ENCODE measurements at regions not wholly inside any gene's neighbourhood (a gene's known extent, or its start where the extent isn't known, plus 50 kb on each side); places are given as distances from the start of the nearest gene placed in this dataset.

DNA sequence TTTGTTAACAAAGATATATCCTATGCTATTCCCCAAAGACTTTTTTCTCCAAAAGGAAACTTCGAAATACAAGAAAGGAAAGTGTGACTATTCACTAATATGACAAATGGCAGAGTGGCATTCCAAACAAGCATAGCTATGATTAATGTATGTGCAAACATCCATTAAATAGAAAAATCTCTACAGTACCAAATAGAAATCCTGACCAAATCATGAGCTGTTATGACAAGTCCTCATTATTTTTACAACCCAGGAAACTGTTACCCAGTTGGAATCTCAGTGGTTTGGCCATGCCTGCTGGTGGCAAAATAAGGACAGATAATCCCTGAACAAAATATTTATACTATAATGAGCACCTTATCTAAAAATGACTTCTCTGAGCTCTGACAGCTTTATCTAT, 202.1 kb downstream of the SEC23A start:
- DNase-seq, result no peak

DNA sequence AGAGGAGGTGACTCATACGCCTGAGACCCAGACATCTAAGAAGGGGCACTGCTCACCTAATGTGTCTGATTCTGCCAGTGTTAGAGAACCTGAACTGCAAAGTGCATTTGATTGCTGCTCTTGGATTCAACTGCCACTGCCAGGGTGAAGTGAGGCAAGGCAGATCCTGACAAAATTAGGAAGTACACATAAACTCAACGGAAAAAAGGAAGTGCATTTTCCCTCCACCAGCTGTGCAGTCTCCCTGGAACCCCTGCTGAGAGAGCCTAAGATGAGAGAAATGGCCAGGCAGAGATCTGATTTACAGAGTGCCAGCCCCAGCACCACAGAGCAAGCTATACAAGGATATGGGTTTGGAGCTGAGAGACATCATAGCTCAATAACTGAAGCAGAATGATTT, 215.3 kb downstream of the SEC23A start:
- no peak for DNase-seq

DNA sequence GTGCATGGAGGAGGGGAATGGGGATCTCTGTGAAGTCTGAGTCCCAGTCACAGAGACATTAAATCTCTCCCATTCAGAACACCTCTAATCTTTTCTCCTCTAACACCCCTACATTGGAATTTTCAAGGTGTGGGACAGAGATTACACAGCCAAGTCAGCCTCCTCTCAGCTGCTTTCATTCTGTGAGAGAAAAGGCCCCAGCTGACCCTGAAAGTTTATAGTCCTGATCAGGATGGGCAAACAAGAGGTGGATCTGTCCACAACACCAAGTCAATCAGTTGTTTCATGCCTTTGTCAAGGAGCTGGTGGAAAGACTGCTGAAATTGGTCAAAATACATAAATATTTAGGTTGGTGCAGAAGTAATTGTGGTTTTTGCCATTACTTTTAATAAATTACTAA, 218.9 kb downstream of the SEC23A start:
- DNase-seq, result no peak

DNA sequence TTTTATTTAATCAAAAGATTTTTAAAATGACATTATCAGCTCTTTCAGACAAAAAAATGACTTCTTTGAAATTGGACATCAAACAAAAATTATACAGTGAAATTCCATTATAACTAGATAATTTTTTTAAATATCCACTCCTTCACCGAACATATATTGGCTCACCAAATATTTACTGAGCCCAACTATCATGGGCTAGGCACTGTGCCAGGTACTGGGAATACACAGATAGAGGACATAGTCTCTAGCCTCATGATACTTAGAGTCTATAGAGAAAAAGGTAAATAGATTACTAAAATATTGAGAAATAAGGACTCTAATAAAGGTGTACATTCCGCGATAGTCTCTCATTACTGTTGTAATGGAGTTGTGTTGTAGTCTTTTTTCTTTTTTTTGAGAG, 219.9 kb downstream of the SEC23A start:
- DNase-seq, result no peak

DNA sequence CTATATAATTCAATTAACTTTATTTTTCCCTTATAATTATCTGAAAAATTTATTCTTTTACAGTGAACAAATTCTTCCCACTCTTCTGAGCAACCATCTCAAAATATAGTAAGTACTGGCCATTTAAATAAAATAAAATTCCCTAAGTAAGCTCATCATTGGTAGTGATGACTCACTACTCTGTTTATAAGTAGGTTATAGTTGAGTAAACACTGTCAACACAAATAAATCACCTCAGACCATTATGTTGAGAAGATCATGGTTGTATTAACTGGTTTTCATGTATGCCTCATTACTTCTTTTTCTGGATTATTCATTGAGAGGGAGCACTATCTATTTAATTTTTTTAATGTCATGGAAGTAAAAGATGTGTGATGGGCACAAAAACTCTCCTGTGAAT, 220.5 kb downstream of the SEC23A start:
- no peak for DNase-seq

DNA sequence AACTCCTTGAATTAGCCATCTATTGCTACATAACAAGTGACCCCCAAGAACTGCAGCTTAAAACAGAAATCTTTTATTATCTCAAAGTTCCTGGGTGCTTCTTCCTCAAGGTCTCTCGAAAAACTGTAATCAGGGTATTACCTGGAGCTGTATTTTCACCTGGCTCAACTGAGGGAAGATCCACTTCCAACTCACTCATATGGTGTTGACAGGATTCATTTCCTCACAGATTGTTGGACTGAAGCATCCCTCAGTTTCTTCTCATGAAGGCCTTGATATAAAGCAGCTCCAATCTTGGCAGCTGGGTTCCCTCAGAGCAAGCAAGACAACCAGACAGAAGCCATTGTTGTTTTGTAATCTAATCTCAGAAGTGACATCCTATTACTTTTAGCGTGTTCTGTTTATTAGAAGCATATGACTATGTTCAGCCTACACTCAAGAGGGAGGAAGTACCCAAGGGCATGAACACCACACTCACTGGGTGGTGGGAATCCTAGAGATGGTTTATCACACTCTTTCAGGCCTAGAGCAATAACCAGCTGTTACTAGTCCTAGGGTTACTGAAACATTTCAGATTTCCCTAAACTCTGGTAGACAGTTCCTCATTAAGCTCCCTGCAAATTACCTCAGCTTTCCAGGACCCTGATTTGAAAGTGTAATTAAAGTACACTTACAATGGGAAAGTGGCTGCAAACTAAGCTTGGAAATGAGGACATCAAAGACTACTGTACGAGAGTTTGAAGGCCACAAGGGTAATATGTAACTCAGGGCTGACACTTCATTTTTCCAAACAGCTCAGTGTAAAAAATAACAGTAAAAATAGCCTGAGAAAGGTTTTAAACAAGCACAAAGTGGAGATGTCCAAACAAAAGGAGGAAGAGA, 222.2 kb downstream of the SEC23A start:
- DNase-seq, result no peak

DNA sequence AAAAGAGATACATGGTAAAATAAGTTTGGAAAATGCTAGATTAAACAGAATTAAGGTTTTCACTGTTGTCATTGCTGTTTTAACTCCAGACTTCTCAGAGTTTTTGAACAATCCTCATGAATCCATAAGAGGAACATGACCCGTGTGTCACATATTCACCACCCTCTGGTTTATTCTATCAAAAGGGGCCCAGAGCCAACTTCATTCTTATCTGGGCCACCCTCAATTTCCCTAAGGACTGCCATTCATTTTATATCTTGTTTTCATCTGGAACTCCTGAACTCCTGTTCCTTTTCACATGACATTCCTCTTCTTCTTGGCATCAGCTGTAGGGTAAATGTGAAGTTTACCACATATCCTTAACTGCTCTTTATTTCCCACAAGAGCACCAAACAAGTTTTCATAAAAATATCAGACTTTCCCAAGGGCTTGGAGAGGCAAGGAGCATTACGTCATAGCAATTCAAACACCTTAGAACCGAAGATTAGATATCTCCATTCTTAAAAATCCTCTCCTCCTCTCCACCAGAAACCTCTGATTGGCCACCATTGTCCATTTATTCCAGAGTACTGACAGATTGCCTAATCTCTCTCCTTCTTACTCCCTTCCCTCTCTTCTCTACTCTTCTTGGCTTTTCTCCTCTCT, 225.2 kb downstream of the SEC23A start:
- no peak for DNase-seq

DNA sequence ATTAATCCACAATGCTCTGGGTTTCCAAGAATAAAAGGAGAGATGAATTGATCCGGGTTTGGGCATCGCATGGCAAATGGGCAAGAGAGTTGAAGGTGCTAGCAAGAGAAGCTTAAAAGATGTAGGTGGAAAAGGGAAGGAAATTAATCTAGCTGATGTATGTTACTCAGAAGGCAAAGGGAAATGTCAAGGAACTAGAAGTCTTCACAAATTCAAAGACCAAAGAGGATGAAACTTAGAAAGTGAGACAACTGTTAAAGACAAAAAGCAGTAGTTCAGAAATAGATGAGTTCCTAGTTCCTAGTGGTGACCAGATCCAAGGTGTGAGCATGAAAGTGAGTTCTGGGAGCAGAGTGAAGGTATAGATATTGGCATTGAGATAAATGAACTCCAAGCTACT, 228.3 kb downstream of the SEC23A start:
- DNase-seq, result no peak

DNA sequence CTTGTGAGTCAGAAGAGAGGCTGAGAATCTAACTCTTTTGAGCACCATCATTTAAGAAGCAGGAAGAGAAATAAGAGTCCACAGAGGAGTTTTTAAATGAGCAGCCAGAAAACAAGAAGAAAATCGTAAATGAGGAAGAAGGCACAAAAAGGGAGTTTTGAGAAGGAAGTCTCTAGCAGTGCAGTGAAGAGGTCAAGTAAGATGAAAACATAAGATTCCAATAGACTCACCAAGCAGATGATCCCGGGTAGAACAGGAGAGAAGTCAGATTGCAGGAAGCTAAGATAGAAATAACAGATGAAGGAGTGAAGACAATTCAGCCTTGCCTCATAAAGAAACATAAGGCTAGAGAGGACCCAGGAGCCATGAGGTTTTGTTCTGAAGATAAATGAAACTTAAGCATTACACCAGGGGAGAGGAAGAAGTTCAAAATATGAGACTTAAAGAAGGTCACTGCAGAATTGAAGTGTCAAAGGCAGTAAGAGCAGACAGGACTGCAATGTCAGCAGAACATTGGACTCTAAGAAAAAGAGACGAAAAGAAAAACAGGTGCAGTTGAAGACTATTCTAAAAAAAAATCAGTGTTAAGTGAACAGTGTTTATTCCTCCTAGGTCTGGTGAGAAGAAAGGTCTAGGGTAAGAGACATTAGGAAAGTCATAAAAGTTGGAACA, 229.0 kb downstream of the SEC23A start:
- DNase-seq, result no peak

DNA sequence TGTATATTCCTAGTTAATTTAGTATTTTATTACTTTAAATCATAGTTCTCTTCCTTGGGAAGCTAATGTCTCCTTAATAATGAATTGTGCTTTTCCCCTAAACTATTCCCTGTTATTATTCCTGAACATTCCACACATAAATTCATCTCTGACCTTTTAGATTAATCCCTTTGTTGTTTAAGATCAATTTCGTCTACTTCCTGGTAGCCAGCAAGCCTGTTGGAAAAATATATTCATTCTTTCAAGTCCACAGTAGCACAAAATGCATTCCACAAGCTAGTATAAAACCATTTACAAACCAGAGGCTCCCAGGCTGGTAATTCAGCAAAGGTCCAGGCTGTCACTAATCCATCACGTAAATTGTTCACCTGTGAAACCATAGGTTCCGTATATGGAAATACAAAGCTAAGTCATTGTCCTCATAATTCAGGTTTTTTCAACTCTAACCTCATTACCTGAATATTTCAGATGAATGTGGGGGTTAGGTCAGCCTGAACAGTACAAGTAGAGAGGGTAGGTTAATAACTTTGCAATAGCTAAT, 232.7 kb downstream of the SEC23A start:
- DNase-seq, result no peak

DNA sequence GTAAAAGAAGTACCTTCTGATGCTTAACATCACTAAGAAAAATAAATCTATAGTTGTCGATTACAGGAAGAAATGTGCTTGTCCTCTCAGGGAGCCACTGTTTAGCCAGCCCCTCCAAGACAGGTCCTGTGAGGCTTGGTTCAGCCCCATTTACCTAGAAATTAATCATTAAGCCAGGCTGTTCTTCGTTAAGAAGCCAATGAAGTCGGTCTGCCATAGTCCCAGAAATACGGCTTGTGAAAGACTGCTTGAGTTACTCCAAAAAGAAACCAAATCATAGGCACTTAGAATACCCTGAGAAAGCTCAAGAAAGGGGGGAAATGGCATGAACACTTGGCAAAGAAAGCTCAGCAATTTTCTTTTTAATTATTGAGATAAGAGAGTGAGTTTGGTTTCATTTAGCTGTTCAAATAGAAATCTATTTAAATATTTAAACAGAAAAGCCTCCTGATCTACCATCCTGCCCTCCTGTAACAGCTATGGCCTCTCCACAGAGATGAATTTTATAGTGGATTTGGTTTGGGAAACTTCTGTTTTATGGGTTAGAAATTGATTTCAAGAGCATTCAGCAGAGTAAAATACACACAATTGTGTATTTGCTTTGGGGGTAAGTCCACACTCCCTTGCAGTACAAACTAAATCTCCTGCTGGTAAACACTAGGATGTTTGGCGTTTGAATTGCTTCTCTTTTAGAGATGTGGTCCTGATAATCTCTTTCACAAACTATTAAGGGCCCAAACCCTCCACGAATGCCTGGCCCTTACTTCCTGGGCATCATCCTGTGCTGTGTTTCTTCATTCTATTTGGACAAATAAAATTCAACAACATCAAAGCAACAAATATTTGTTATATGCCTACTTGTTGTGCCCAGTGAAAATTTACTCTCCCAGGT, 234.4 kb downstream of the SEC23A start:
- no peak for DNase-seq

DNA sequence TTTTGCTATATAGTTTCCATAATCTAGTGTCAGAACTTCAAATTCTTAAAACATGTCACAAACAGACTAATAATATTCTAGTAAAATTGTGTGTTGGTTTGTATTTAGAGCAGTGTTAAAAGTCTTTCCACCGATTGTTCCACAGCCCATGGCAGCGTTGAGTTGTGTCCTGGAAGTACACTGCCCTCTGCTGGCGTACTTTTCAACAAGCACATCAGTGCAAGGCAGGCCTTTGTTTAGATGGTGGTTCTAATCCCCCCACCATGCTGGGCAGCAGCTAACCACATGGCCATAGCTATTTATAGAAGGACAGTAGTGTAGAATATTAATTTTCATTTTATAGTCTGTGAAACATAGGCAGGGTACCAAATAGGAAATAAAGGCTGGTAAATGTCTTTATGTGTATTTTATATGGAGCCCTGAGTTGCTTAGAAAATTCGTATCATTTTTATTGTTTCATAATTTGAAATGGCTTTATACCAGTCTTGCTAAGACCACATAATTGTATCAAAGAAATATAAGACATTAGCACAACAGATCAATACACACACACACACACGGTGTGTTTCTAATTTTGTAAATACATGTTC, 235.4 kb downstream of the SEC23A start:
- DNase-seq, result peak; percentile 67

DNA sequence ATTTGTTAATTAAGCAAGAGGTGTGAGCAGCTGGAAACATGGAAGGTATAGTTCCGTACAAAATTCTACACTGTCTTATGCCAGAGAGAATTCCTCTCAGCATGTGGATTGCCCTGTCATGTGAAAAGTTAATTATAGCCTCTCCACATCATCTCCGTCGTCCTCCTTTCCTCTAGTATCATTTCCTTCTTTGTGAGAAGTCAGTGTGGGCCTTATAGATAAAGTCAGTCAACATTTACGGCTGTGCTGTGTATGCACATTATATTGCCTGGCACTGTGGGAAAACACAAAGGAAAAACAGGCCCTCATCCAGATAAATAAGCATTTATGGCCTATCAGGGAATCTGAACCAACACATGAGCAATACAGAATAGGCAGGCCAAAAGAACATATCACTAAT, 236.6 kb downstream of the SEC23A start:
- no peak for DNase-seq

DNA sequence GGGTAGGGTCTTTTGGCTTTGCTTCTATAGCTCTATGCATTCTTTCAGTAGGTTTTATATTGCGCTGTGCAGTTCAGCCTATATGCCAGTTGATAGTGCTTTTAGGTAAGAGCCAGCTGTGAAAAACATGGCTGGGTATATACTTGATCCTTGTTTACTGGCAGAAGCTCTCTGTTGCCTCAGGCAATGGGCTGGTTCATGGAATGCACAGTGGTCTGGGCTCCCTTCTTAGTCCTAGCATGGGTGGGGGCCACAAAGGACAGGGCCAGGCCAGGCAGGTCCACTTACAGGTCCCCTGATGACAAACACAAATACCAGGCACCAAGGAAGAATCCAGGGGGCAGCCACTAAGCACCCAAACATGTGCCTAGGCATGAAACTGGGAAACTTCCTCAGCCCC, 240.7 kb downstream of the SEC23A start:
- no peak for DNase-seq

DNA sequence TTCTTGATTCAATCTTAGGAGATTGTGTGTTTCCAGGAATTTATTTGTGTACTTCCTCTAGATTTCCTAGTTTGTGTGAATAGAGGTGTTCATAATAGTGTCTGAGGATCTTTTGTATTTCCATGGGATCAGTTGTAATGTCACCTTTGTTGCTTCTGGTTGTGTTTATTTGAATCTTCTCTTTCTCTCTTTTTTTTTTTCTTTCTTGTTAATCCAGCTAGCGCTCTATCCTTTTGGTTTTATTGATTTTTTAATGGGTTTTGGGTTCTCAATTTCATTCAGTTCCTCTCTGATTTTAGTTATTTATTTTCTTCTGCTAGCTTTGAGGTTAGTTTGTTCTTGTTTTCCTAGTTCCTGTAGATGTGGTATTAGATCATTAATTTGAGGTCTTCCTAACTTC, 242.5 kb downstream of the SEC23A start:
- no peak for DNase-seq

DNA sequence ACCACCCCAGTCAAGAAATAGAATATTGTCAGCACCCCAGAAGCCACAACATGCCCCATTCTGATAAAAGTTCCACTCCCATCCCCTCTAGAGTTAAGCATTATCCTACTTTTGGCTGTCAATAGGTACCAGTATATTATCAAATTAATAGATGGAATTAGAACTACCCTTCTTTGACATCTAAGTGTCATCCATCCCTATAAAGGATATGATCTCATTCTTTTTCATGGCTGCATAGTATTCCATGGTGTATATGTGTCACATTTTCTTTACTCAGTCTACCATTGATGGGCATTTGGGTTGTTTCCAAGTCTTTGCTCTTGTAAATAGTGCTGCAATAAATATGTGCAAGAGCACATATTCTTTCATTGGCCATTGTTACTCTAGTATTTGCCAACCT, 246.2 kb downstream of the SEC23A start:
- DNase-seq, result no peak

DNA sequence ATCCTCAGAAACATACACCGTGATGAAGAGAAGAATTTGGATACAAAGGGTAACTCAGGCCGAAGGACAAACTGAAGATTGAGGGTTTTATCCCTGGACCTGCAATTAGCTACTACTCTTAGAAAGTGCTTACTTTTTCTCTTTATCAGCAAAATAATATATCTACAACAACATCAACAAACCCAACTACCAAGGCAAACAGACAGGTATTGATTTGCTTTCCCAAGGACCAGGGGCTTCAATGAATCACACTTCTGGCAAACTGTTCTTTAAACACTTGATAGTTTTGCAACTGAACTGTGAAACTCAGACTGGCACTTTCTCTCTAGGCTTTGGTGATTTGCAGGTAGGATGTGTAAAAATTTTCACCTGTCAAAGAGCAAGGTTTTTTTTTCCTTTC, 247.5 kb downstream of the SEC23A start:
- no peak for DNase-seq

DNA sequence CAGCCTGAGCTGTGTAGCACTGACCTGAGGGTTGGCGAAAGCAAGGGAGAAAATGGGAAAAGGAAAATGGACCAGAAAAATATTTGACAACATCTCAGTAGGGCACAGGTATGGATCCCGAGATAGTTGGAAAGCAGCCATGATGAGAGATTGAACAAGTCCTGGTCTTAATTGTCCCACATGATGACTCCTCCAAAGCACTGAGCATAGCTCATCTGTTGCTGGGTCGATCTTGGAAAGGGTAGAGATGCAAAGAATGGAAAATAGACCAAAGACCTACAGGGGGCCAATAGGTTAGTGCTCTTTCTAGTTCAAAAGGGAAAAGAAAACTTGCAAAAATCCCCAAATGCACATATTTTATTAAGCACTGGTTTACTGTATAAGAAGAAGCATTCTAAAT, 251.9 kb downstream of the SEC23A start:
- no peak for DNase-seq

DNA sequence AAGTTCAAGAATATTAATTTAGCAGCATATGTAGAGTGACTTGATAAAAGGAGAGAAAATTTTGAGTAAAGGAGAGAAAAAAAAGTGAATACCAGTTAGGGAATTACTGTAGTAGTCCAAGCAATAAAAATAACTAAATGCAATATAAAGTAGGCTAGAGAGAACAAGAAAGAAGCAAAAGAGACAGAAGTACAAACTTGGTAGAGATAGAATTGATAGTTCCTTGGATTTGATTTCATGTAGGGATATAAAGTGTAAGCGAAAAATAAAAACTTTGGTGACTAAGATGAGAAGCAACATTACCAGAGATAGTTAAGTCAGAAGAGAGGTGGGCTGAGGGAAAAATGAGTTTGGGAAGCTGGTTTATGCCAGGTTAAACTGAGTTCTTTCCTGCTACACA, 252.4 kb downstream of the SEC23A start:
- DNase-seq, result no peak

DNA sequence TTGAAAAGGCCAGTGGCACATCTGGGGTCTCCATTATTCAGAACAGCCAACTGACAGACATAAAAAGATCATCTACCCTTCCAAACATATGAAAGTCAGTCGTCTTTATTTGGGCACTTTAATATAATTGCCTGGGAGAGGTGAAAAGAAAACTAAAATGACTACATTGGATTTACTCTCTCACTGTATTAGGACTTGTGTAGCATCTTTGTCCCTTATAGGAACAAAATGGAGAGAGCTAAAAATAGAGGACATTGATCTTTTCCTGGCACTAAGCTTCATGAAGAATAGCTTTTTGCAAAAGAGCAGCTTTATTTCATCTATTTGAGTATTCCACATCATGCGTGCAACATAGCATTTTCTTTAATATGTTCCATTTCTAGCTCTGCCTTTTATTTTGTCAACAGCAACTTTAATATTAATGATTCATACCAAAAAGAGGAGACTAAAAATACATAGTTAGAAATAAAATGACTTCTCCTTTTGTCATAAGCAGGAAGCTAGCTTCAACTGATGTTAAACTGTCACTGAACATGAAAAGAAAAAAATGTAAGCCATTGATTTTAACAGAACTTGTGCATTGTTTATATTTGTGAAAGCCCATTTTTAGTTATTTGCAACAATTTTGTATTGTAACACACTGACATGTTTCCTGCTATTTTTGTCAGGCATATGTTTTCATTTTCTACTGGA, 254.6 kb downstream of the SEC23A start:
- DNase-seq, result no peak

DNA sequence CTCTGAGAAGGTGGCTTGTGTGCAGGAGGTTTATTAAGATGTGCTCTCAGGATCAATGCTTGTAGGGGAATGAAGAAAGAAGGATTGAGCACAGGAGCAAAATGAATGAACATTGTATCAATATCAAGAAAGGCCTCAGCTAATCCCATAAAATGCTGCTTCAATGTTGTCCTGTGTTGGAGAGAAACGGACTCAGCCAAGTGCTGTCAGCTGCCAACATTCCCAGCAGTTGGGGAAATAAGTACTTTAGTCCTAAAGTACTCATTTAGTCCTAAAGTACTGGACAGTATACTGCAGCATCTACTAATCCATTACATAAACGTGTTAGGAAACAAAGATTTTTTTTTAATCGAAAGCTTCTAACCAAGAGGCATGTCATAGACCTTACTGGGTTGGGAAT, 255.9 kb downstream of the SEC23A start:
- no peak for DNase-seq
